OCI-LY7 (cell line): ENCODE measurements at regions not wholly inside any gene's neighbourhood (a gene's known extent, or its start where the extent isn't known, plus 50 kb on each side); places are given as distances from the start of the nearest gene placed in this dataset.
"Not testable (repeated sequence)": the region's sequence is repeated elsewhere in the genome, so short reads cannot be mapped to it uniquely, and the experiment has no call there.

ENCODE experiments used
- BruUV-seq: library from RNA; stranded (reverse); fragments of 400-500 nt; replicated peaks from 2 replicates; lab custom pipeline; 2021; lab: Mats Ljungman, UMichigan
- CTCF ChIA-PET: fragments of 300-600 bp; sonication (Branson Sonifier 250); formaldehyde crosslinking; loops from one replicate; lab custom pipeline; 2022; ENCODE audit warnings: antibody characterized with exemption; ENCODE audit not compliant: unreplicated experiment; lab: Charles Lee
- POLR2A ChIA-PET: fragments of 300-600 bp; sonication (Branson Sonifier 250); formaldehyde crosslinking; loops from one replicate; lab custom pipeline; 2022; ENCODE audit warnings: antibody characterized with exemption; lab: Charles Lee
- DNase-seq: peaks from one replicate; pipeline ENCODE4 v3.0.0-alpha.2; 2015; ENCODE audit warnings: low spot score
- H2AFZ ChIP-seq: fragments of 200-600 bp; sonication (generic), shearing (Covaris generic); 2 replicates; pipeline ENCODE4 v1.6.1; 2014; ENCODE audit warnings: mild to moderate bottlenecking, antibody characterized with exemption, low read length, moderate library complexity
- H3K27ac ChIP-seq: fragments of 200-600 bp; sonication (generic); 2 replicates; pipeline ENCODE4 v1.5.1; 2014; ENCODE audit warnings: mixed run types, low read depth, mild to moderate bottlenecking, moderate library complexity, low read length, inconsistent platforms; ENCODE audit not compliant: poor library complexity, severe bottlenecking
- H3K36me3 ChIP-seq: fragments of 200-600 bp; sonication (generic); 2 replicates; pipeline ENCODE4 v1.6.1; 2014; ENCODE audit warnings: mild to moderate bottlenecking, antibody characterized with exemption, low read length, moderate library complexity, mixed read lengths; ENCODE audit not compliant: insufficient read depth
- H3K4me1 ChIP-seq: fragments of 200-600 bp; sonication (generic); 2 replicates; pipeline ENCODE4 v1.5.1; 2014; ENCODE audit warnings: mild to moderate bottlenecking, low read length; ENCODE audit not compliant: insufficient read depth, poor library complexity, severe bottlenecking
- H3K4me2 ChIP-seq: fragments of 200-600 bp; sonication (generic); 2 replicates; pipeline ENCODE4 v1.6.1; 2014; ENCODE audit warnings: mild to moderate bottlenecking, low read length
- H3K4me3 ChIP-seq: fragments of 200-600 bp; sonication (generic); 2 replicates; pipeline ENCODE4 v1.5.1; 2014; ENCODE audit warnings: mild to moderate bottlenecking, low read depth, low read length; ENCODE audit not compliant: poor library complexity, severe bottlenecking
- H3K79me2 ChIP-seq: fragments of 200-600 bp; sonication (generic); 2 replicates; pipeline ENCODE4 v1.6.1; 2016; ENCODE audit warnings: low read depth, mild to moderate bottlenecking, low read length, moderate library complexity, mixed read lengths; ENCODE audit not compliant: insufficient read depth
- H3K9me2 ChIP-seq: fragments of 200-600 bp; sonication (generic); 2 replicates; pipeline ENCODE4 v1.6.1; 2016; ENCODE audit warnings: mild to moderate bottlenecking, low read length, mixed read lengths; ENCODE audit not compliant: insufficient read depth
- H3K9me3 ChIP-seq: fragments of 200-600 bp; sonication (generic); 2 replicates; pipeline ENCODE4 v1.6.1; 2014; ENCODE audit warnings: mild to moderate bottlenecking, mixed run types, low read length, mixed read lengths
- H4K20me1 ChIP-seq: fragments of 200-600 bp; sonication (generic); 2 replicates; pipeline ENCODE4 v1.6.1; 2014; ENCODE audit warnings: mild to moderate bottlenecking, antibody characterized with exemption, low read length, moderate library complexity, mixed read lengths; ENCODE audit not compliant: insufficient read depth
- CTCF ChIP-seq: fragments of 200-600 bp; sonication (generic); conservative IDR thresholded peaks from 2 replicates; pipeline ENCODE4 v1.5.1; 2014; ENCODE audit warnings: mild to moderate bottlenecking, antibody characterized with exemption, low read length, moderate library complexity, mixed read lengths
- EZH2phosphoT487 ChIP-seq: fragments of 200-600 bp; sonication (generic); IDR thresholded peaks from 2 replicates; pipeline ENCODE4 v1.6.1; 2018; ENCODE audit warnings: low read depth, borderline replicate concordance, mild to moderate bottlenecking, mixed run types, antibody characterized with exemption, low read length, moderate library complexity, mixed read lengths
- intact Hi-C: fragments of 100-400 bp; cut with micrococcal nuclease; formaldehyde crosslinking; loops from one replicate; pipeline ENCODE4 v1.10.0; 2022; ENCODE audit not compliant: unreplicated experiment

- Histone ChIP-seq H3K9me2 (no peaks in the 10 kb centered on the region; the same call in 1 of the 2 replicates), H3K4me3 (no peak overlapping the region), H3K9me3 (no peaks in the 10 kb centered on the region), H3K36me3 (no peaks in the 10 kb centered on the region), H4K20me1 (no peaks in the 10 kb centered on the region), H3K27ac (no peak overlapping the region), H2AFZ (no peak overlapping the region), H3K79me2 (no peaks in the 10 kb centered on the region), H3K4me1 (no peaks in the 10 kb centered on the region), H3K4me2 (no peak overlapping the region)
- POLR2A ChIA-PET: no interaction called here
- peak; percentile 31 for DNase-seq
- no TSS peak for BruUV-seq
- CTCF ChIA-PET: interaction anchor here (0.9 kb wide), 1 partner anchor 76 kb away, joined by 3 read pairs; no protein-coding TSS in a partner anchor
- intact Hi-C loops: loop anchor here (2.0 to 10.0 kb wide), 2 partner anchors 762 to 1298 kb away; no protein-coding TSS in a partner anchor
- peak; percentile 56 for TF ChIP-seq CTCF
- TF ChIP-seq EZH2phosphoT487: no peak
Measured at GRCh38 chr13:65926750-65927171, 1303.4 kb downstream of the PCDH9 start.

- H3K9me2 ChIP-seq, BruUV-seq, H2AFZ ChIP-seq, H3K4me3 ChIP-seq, H3K27ac ChIP-seq, H3K9me3 ChIP-seq, CTCF ChIA-PET, DNase-seq, H3K36me3 ChIP-seq, H3K4me1 ChIP-seq, H4K20me1 ChIP-seq, H3K79me2 ChIP-seq, H3K4me2 ChIP-seq: not testable (repeated sequence)
- POLR2A ChIA-PET: interaction anchor here (0.7 kb wide), 2 partner anchors 289 to 314 kb away, joined by 3 read pairs; no protein-coding TSS in a partner anchor
- intact Hi-C loops: loop anchor here (10.0 kb wide), 1 partner anchor 1302 kb away; no protein-coding TSS in a partner anchor
Measured at GRCh38 chr13:65922846-65923245, 1307.3 kb downstream of the PCDH9 start.

- Histone ChIP-seq H2AFZ (no peak overlapping the region), H3K9me2 (no peaks in the 10 kb centered on the region), H3K4me2 (no peak overlapping the region), H3K79me2 (no peaks in the 10 kb centered on the region), H3K36me3 (no peaks in the 10 kb centered on the region), H3K27ac (no peak overlapping the region), H4K20me1 (no peaks in the 10 kb centered on the region), H3K4me1 (no peaks in the 10 kb centered on the region), H3K9me3 (no peaks in the 10 kb centered on the region), H3K4me3 (no peak overlapping the region)
- CTCF ChIA-PET: no interaction called here
- no TSS peak for BruUV-seq
- POLR2A ChIA-PET: interaction anchor here (0.9 kb wide), 1 partner anchor 8 kb away, joined by 3 read pairs; no protein-coding TSS in a partner anchor
- intact Hi-C loops: loop anchor here (10.0 kb wide), 1 partner anchor 1303 kb away; no protein-coding TSS in a partner anchor
- no peak for DNase-seq
- TF ChIP-seq CTCF: no peak
- no peak for TF ChIP-seq EZH2phosphoT487
Measured at GRCh38 chr13:65921933-65922332, 1308.2 kb downstream of the PCDH9 start.
